ENCODE measurements at regions not wholly inside any gene's neighbourhood (a gene's known extent, or its start where the extent isn't known, plus 50 kb on each side); places are given as distances from the start of the nearest gene placed in this dataset.

DNA sequence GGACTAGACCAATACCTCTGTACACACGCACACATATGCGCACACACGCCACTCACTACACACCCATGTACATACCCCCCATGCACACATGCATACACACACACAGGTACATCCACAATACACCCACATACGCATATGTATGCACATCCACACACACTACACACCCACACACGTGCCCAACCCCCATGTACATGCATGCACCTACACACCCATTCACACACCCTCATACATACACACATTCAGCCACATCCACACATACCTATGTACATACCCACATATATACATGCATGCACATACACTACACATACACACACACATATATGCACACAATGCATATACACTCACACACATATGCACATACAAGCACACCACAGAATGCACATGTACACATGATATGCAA lies 107.1 kb downstream of the GADD45G start:
- Mint-ChIP-seq H3K9me3 (ENCODE audit: unreplicated experiment) (peaks cover 5% of the 10 kb centered on the region), H3K4me1 (ENCODE audit: unreplicated experiment) (no peaks in the 10 kb centered on the region), H3K36me3 (ENCODE audit: unreplicated experiment) (no peaks in the 10 kb centered on the region), H3K27me3 (ENCODE audit: unreplicated experiment) (peaks cover 2% of the 10 kb centered on the region), H3K27ac (ENCODE audit: unreplicated experiment) (no peak overlapping the region), H3K4me3 (ENCODE audit: unreplicated experiment) (no peak overlapping the region)
- no peak for DNase-seq (ENCODE audit: extremely low spot score, unreplicated experiment)
- TF ChIP-seq CTCF (IDR thresholded peaks at IDR 0.05) = no peak

GRCh38 chr9:89712283-89712682 lies 107.5 kb downstream of the GADD45G start:
- DNase-seq (ENCODE audit: extremely low spot score, unreplicated experiment) = no peak
- H3K27me3 Mint-ChIP-seq (ENCODE audit: unreplicated experiment) = peaks cover 2% of the 10 kb centered on the region
- no peaks in the 10 kb centered on the region for H3K4me1 Mint-ChIP-seq (ENCODE audit: unreplicated experiment)
- TF ChIP-seq CTCF (IDR thresholded peaks at IDR 0.05) = no peak
- H3K27ac Mint-ChIP-seq (ENCODE audit: unreplicated experiment) = no peak overlapping the region
- no peaks in the 10 kb centered on the region for H3K36me3 Mint-ChIP-seq (ENCODE audit: unreplicated experiment)
- H3K9me3 Mint-ChIP-seq (ENCODE audit: unreplicated experiment) = peaks cover 5% of the 10 kb centered on the region
- H3K4me3 Mint-ChIP-seq (ENCODE audit: unreplicated experiment) = no peak overlapping the region

DNA sequence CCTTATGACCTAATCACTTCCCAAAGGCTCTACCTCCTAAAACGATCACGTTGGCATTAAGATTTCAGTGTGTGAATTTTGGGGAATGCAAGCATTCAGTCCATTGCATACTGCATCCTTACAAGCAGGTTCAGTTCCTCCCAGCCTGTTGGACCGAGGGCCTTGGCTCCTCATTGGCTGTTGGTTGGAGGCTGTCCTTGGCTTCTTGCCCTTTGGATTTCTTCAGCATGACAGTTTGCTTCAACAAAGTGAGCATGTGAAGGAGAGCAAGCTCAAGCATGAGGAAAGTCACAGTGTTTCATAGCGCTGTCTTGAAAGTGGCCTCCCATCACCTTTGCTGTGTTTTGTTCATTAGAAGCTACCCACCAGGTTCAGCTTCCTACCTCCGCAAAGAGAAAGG lies 109.5 kb downstream of the GADD45G start:
- no peak for TF ChIP-seq CTCF (IDR thresholded peaks at IDR 0.05)
- no peak for DNase-seq (ENCODE audit: extremely low spot score, unreplicated experiment)
- no peaks in the 10 kb centered on the region for H3K4me1 Mint-ChIP-seq (ENCODE audit: unreplicated experiment)
- H3K27me3 Mint-ChIP-seq (ENCODE audit: unreplicated experiment) = peaks cover 2% of the 10 kb centered on the region
- no peak overlapping the region for H3K27ac Mint-ChIP-seq (ENCODE audit: unreplicated experiment)
- H3K9me3 Mint-ChIP-seq (ENCODE audit: unreplicated experiment) = no peaks in the 10 kb centered on the region
- no peaks in the 10 kb centered on the region for H3K36me3 Mint-ChIP-seq (ENCODE audit: unreplicated experiment)
- no peak overlapping the region for H3K4me3 Mint-ChIP-seq (ENCODE audit: unreplicated experiment)

GRCh38 chr9:89715318-89715858 lies 110.6 kb downstream of the GADD45G start:
- H3K36me3 Mint-ChIP-seq (ENCODE audit: unreplicated experiment) = no peaks in the 10 kb centered on the region
- no peak overlapping the region for H3K27ac Mint-ChIP-seq (ENCODE audit: unreplicated experiment)
- no peaks in the 10 kb centered on the region for H3K4me1 Mint-ChIP-seq (ENCODE audit: unreplicated experiment)
- no peak for DNase-seq (ENCODE audit: extremely low spot score, unreplicated experiment)
- H3K4me3 Mint-ChIP-seq (ENCODE audit: unreplicated experiment) = no peak overlapping the region
- no peaks in the 10 kb centered on the region for H3K9me3 Mint-ChIP-seq (ENCODE audit: unreplicated experiment)
- peaks cover 2% of the 10 kb centered on the region for H3K27me3 Mint-ChIP-seq (ENCODE audit: unreplicated experiment)
- TF ChIP-seq CTCF (IDR thresholded peaks at IDR 0.05) = no peak

- no peak for DNase-seq (ENCODE audit: extremely low spot score, unreplicated experiment)
- H3K4me1 Mint-ChIP-seq (ENCODE audit: unreplicated experiment) = no peaks in the 10 kb centered on the region
- TF ChIP-seq CTCF (IDR thresholded peaks at IDR 0.05) = no peak
Measured at GRCh38 chr9:89715881-89716280, 111.1 kb downstream of the GADD45G start.

More at GRCh38 chr9:89715881-89716280, 111.1 kb downstream of the GADD45G start:
- Mint-ChIP-seq H3K9me3 (ENCODE audit: unreplicated experiment) (no peaks in the 10 kb centered on the region), H3K4me3 (ENCODE audit: unreplicated experiment) (no peak overlapping the region), H3K27ac (ENCODE audit: unreplicated experiment) (no peak overlapping the region), H3K27me3 (ENCODE audit: unreplicated experiment) (peaks cover 2% of the 10 kb centered on the region), H3K36me3 (ENCODE audit: unreplicated experiment) (no peaks in the 10 kb centered on the region)
